Sciatic nerve (tissue), 2 donors: ENCODE measurements at regions not wholly inside any gene's neighbourhood (a gene's known extent, or its start where the extent isn't known, plus 50 kb on each side); places are given as distances from the start of the nearest gene placed in this dataset.

Experiments used
- ATAC-seq: fragments of 200-7000 bp; cut with Tn5 transposase; one replicate; pipeline ENCODE4 v1.9.1; 2020; ENCODE audit warnings: mild to moderate bottlenecking, moderate library complexity
- DNase-seq: peaks from one replicate; pipeline ENCODE4 v3.0.0-alpha.2; 2020; ENCODE audit warnings: low spot score
- intact Hi-C: fragments of 100-400 bp; cut with DNase I; formaldehyde crosslinking; loops from one replicate; pipeline ENCODE4 v1.14.2; 2022
- donor health status: DM: no; HTN: no; CAD: no.
- donor health status: DM: no; HTN: no; CAD: no.

GRCh38 chr4:119684463-119684862, 55.9 kb upstream of the PDE5A start:
- ATAC-seq (no peak), DNase-seq (no peak)
- intact Hi-C loops: no loop called here

GRCh38 chr4:119683518-119683917, 54.9 kb upstream of the PDE5A start:
- peak; percentile 89 for ATAC-seq
- intact Hi-C loops: no loop called here
- no peak for DNase-seq

- intact Hi-C loops: no loop called here
- no peak for ATAC-seq
- no peak for DNase-seq
These were observed 53.5 kb upstream of the PDE5A start for GRCh38 chr4:119682099-119682498.

- DNase-seq (no peak), ATAC-seq (no peak)
- intact Hi-C loops: no loop called here
These were observed 50.6 kb upstream of the PDE5A start for GRCh38 chr4:119679251-119679650.

- no peak for DNase-seq
- intact Hi-C loops: no loop called here
- no peak for ATAC-seq
These were observed 50.2 kb upstream of the PDE5A start for GRCh38 chr4:119678761-119679160.
